MV-4-11 (cell line): ENCODE measurements at regions not wholly inside any gene's neighbourhood (a gene's known extent, or its start where the extent isn't known, plus 50 kb on each side); places are given as distances from the start of the nearest gene placed in this dataset.

Experiments used
- DNase-seq: peaks from one replicate; lab custom pipeline; 2025; lab: John Stamatoyannopoulos, UW

DNA sequence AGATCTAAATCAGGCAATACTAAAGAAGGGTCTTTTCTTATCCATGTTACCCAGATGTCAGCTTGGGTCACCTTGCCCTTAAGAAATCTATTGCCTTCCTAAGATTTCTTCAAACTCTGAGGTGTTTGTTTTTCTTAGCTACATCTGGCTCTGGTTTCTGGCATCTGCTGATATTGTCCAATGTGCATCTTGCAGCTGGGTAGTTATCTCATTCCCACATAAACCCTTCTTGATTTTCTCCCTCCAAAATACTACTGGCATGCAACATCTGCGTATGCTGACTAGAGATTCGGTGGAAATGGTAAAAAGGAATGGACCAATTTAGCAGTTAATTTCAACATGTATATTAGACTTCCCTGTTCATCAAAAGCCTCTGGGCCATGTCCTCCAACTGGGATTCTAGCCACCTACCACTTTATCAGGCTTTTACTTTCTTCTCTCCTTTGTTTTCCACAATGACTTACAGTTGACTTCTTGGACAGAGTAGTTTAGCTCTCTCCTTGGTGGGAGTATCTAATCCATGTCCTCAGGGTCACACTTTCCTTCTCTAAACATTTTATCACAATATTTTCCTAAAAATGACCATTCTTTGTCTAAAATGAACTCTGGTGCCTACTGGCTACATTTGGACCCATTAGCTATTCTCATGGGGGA lies 324.8 kb upstream of the FAR2 start:
- DNase-seq, result no peak

DNA sequence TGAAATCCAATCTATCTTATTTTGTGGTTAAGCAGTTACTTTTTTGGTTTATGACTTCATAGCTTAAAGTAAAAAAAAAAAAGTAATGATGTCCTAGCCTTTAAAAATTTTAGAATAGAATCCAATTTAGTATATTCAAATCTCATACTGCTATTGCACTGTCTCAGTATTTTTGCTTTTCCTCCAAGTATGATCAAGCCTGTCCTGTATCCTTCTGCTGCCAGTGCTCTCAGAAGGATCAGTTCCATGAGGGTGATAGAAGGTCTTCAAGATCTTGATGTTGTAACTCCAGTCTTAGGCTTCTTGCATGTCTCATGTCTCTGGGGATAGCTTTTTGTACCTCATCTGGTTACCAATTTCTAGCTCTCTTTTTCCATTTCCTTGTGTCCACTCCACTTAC lies 324.2 kb upstream of the FAR2 start:
- DNase-seq, result no peak

DNA sequence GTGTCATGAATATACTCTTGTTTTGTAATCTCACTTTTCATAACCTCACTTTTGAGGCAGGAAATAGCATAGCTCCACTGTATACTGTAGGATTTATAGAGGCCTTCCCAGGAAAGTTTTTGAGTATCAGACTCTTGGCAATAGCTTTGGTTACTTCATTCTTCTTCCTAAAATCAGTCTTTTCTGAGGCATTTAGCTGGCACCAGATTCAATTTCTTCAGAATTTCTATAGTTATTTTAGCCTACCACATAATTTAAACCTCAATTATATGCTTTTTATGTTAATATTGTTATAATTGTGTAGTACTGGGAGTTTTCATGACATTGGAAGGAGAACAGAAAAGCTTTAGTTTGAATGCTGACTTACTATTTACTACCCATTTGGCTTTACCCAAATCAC lies 322.3 kb upstream of the FAR2 start:
- no peak for DNase-seq

DNA sequence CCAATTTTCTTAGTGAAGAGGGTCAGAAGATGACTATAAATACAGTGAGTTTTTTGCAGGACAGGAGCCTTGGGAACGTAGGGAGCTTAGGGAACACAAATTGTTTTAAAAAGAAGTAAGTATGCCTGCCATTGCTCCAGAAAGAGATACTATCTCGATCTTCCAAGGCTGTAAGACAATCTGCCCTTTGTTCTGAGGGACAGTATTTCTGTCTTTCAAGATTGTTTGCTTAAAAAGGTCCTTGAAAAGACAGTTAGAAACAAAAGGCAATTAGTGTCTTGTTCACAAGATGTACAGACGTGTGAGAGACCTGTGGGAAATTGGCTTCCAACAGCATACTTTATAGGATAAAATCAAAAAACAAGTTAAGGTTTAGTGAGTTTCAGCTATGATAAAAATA lies 321.2 kb upstream of the FAR2 start:
- DNase-seq, result no peak

DNA sequence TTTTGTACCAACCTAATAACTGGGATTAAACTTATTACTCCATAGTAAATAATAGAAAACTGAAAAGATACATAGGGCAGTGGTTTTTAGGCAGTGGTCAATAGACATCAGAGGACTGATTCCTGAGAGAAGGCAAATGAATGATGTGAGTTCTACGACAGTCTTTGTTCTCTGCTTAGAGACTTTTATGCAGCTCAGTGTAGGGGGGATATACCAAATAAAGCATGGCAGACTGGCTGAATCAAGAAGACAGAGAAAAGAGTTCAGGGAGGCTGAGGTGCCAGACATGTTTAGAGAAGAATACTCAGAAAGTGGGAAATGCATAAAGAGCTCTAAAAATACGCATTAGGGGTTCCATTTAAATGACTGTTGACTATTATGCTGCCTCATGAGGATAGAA lies 320.8 kb upstream of the FAR2 start:
- no peak for DNase-seq

DNA sequence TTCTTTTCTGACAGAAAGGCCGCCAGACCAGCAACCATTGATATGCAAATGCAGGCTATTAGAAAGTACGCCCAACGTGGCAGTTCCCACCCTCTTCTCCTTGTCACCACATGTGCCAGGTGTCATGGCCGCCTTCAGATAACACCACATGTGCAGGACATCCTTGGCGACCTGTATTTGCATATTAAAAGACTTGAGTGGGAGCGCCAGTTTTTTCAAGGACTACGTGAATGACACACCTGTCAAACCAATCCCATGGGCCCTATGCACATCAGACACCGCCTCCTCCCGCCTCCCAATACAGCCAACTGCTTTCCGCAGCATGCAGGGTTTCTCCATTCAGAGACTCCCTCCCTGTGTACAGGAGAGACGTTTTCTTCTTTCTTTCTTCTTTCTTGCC lies 318.6 kb upstream of the FAR2 start:
- no peak for DNase-seq

DNA sequence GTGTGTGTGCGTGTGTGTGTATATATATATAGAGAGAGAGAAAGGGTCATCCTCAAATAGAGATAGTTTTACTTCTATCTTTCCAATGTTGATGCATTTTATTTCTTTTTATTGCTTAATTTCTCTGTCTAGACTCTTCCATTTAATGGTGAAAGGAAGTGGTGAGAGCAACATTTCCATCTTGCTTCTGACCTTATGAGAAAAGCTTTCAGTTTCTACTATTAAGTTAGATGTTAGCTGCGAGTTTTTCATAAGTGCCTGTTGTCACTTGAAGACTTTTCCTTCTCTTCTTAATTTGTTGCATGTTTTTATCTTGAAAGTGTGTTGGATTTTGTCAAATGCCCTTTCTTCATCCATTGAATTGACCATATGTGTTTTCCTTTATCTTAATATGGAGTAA lies 304.4 kb upstream of the FAR2 start:
- no peak for DNase-seq

DNA sequence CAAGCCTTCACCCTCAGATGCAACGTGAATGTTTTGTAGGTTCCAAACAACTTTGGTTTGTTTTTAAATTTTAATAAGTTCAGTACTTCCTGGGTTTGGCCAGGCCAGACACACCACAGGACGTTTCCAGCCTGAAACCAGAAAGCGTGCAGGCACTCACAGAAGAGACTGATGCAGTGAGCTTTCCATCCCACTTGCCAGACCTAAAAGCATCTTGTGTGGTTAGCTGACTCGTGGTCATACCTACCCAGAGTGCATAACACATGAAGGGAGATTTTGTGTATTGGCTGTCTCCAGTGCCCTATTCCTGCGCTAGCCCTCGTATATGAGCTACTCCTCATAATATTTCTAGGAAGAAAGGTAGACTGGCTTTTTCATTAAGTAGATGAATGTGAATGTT lies 297.3 kb upstream of the FAR2 start:
- no peak for DNase-seq

DNA sequence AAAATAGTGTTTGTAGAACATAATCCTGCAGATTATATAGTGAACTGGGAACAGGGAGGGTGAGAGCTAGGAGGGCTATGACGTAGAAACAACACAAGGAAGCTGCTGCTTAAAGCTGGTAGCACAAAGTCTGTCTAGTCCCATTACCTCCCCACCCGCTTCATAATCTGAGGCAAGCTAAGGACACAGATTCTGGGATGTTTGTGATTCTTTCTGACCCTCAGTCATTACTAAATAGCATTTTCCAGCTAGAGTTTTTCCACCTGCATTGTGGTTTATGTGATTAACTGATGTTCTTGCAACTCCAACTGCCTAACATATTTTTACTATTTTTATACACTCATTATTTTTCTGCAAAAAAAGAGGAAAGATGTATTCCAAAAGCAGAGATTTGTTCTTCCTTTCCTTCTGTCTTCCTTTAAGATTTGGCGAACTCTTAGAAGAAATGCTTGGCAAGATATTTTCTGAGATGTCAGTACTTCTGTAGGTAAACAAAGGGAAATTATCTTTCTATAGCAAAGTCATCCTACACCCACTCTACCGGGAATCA lies 293.2 kb upstream of the FAR2 start:
- DNase-seq, result no peak

DNA sequence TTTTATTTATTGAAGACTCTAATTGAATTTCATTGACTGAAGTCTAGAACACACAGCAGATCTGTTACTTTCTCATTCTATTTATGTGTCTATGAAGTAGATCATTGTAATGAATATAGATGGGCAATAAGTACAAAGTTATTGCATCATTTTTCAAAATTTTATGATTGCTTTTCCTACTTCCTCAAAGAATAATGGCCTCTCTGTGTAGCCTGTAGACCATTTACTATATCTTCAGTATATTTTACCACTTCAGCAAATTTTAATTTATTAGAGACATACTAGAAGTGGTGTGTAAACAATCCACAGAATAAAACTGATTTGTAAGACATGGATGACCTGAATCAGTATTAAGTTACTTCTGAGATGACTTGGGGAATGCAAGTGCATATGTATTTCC lies 291.7 kb upstream of the FAR2 start:
- DNase-seq, result no peak

DNA sequence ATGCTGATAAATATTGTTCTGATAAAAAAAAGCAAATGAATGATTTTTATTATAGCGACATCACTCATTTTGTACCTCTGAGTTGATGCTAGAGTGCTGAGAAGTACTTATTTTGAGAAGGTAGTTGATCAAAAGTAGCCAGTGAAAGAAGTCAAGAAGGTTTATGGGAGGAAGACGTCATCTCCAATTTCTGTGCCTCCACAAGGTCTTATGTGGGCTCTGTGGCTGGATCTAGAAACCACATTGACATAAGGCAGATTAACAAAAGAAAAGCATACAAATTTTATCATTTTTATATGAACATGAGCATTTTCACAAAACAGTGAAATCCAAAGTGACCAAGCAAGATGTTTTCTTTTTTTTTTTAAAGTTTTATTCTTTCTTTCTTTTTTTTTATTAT lies 289.5 kb upstream of the FAR2 start:
- DNase-seq, result peak; percentile 12

DNA sequence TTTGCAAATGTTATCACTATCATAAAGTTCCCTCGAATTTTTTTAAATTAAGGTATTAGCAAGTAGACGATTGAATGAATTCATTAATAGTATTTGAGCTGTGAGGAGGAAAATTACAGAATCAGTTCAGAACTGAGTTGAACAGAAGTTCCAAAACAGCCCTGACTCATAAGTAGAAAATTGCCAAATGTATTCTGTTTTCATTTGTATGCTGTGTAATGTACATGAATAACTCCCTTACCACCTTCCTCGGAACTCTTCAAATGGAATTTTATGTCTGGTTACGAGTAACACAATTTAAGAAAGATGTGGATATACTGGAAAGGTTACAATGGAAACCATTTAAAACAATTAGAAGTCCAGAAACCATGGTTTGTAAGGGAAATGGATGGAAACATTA lies 283.3 kb upstream of the FAR2 start:
- no peak for DNase-seq

DNA sequence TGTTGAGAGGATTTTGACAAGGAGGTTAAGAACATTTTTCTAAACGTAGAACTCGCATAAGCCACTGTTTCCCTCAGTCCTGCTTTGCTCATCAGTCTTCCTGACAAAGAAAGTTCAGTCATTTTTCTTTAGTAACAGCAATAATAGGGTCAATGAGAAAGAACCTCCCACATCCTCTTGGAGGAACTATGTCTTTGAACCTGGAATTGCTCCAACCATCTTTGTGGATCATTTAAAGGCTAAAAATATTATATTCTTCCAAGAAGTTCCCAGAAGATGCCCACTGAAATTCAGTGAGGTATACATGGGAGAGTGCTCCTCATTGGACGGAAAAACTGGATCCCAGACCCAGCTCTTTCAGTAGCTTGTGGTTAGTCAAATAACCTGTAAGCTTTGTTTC lies 282.8 kb upstream of the FAR2 start:
- DNase-seq, result no peak

DNA sequence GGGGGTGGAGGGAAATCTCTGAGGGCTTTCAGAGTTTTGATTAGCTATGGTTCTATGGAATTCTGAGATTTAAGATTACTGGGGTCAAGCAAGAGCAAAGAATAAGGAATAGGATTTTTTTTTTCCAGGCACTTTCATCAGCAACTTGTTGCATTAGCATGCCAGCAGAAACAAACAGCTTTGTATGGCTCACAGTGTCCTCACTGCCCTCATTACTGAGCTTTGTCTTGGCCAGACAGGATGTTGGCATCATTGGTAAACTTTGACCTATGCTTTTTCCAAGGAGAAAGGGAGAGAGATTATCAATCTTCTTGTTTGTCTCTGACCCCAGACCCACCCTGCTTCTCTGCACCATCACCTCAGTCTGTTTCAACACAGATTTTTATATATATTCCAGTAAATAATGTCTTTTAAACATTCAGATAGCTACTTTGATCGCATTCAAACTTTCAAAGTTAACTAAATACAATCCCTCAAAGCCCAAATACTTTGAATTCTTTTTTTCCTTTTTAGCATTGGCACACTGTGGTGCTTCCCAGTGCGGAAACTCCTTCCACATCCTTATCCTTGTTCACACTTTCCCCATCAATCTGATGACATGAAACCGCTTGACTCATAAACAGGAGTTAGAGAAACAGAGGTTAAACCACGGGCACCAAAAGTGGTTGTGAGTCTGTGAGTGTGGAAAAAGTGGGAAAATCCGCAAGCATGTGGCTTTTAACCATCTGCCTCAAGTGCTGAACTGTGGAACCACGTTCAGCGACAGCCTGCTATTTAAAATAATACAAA lies 282.2 kb upstream of the FAR2 start:
- DNase-seq, result no peak

DNA sequence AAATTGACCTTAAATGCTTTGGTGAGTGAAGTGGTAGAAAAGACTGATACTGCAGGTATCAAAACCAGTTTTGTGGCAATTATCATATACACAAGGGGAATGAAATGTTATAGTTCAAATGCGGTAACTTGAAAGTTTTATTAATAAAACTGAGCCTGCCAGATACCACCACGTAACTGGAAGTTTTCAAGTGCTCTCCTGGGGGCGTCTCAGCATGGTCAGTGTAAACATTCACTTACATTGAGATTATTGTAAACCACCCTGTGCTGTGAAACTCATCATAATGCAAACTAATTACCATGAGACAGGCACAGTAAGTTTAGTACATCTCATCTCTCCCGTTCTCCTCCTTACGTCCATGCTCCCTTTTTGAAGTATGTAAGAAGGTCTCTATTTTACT lies 280.7 kb upstream of the FAR2 start:
- no peak for DNase-seq

DNA sequence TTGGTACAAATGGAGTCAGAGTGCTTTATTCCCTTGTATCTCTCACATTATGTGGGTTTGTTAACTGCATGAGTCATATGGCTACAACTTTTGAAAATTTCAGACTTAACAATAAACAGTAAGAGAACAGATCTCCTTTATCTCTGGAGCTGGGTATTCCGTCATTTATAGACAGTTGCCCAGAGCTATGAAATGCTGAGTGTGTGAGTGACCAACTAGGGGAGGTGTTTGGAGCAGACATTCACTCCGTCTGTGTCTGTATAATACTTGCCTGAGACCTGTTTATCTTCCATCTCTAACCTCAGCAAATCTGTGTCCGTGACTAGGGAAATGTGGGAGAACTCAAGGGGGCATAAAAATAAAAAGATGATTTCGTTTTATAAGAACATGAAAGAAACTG lies 279.9 kb upstream of the FAR2 start:
- no peak for DNase-seq

DNA sequence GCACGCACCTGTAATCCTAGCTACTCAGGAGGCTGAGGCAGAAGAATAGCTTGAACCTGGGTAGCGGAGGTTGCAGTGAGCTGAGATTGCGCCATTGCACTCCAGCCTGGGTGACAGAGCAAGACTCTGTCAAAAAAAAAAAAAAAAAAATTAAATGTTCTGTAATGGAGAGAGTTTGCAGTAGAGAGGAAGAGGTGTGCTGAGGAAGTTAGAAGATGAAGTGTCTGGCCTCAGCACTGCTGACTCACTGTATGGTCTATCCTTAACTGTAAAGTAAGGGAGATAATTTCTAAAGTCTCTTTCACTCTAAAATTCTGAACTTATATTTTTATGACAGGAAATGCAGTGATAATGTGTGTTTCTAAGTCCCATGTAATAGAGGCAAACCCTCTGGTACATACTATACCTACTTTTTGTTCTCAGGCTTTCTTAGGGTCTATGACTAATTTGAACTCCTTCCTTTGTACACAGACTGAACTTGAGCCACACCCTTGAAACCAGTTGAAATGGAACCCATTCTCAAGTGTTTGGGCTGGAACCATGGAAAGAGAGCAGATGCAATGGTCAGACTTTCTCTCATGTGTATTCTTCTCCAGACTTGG lies 278.1 kb upstream of the FAR2 start:
- peak; percentile 44 for DNase-seq

DNA sequence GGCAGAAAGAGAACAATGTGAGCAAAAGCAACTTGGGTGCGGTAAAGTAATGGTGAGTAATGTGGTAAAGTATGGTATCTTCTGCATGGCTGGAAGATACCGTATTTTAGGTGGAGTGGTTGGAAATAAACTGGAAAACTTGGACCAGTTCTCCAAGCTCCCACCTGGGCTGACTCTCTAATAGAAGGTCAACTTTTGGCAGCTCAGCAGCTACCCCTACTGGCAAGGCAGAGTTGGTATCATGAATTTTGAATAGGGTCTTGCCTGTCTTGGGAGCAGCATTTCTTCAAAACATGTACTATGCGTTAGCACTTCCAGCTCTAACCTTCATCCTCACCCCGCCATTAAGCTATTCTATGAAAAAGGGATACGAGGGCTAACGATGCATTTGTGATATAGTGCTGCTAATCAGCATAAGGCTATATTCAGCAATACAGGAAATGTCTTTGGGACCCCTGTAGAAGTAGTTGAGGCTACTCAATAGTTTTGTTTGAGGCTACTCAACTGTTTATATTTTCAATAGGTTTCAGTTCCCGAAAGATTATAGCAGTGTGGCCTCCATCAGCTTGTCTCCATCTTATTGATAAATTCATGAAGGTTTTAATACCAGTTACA lies 276.3 kb upstream of the FAR2 start:
- peak; percentile 33 for DNase-seq

DNA sequence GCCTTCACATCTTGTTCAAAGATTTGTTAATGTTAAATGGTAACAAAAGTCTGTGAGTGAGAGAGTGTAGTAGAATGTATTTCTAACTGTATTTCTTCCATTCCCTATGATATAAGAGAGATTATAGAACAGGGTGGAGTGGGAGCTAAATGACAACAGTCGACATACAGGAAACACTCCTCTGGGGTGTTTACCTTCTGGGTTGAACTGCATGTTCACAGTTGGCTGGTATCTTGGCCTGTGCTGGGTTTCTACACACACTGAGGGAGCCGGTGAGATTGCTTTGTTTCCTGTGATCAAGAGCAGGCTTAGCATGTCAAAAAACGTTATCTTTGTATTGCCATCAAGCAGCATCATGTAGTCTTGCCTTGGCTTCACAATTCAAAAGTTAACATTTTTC lies 274.3 kb upstream of the FAR2 start:
- DNase-seq, result no peak

DNA sequence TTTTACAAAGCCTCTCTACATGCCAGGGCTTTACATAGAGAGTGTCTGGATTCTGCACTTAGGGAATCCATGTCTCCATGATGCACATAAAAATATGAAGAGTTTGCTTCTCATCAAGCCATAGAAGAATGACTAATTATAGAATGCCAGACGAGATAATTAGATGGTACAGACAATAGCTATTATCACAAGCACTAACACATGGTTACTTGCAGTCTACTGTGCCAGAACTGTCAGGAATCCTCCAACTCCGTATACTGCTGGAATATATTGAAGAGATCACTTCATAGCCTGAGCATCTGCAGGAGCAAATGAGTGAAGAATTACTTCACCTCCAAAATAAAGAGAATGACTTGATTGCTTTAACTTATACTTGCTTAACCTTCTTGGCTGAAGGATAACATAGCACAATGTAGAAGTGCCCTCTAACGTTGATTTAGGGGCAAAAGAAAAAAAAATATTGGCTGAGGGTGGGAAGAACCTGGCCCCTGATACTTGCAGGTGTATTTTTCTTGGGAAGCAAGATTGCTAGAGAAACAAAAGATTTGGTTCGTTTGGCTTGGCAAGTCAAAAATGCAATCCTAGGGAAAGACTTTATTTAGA lies 272.8 kb upstream of the FAR2 start:
- DNase-seq, result no peak

DNA sequence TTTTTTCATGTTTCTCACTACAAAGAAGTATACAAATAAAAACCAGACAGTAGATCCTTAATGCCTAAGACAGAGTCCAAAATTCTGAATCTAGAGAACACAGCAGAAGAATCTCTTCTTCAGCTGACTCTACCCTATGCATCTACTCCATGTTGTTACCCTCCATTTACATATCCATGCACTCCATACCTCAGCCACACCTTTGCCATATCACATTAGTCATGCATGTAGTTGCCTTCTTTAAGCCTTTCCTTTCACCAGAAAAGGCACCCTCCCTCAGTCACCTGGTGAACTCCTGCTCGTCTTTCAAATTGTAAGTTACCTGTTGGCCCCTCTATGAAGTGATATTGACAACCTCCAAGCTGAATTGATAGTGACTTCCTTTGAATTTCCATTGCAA lies 271.2 kb upstream of the FAR2 start:
- DNase-seq, result no peak

DNA sequence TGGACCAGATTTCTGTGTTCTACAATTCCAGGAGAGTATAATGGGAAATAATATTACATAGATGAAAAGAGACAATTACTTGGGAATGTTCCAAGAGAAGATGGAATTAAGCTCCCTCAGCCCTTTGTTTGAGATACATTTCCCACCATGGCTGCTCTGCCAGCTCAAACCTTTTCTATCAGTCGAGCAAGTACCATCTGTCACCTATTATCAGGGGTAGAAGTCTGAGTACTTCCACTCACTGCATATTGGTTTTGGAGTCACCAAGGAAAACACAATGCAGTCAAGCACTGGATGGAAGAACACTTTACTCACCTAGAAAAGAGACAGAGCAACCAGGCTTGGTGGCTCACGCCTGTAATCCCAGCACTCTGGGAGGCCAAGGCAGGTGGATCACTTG lies 270.4 kb upstream of the FAR2 start:
- no peak for DNase-seq
